ENCODE measurements at regions not wholly inside any gene's neighbourhood (a gene's known extent, or its start where the extent isn't known, plus 50 kb on each side); places are given as distances from the start of the nearest gene placed in this dataset.

DNA sequence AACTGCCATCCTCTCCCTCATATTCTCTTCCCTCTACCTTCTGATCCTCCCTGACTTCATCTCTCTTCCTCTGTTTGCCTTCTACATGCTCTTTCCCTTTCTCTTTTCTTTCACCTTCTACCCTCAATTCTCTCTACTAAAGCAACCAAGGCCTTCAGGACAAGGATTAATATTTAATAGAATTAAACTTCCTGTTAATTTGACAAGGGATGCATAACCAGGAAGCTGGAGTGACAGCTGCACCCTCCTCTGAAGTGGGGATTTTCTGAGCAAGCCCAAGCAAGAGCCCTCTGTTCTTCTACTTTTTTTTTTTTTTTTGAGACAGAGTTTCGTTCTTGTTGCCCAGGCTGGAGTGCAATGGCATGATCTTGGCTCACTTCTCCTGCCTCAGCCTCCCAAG, 63.4 kb upstream of the MED4 start:
- H3K9ac ChIP-seq (ENCODE audit: insufficient read length, low read depth) = no peak overlapping the region
- peaks cover 2% of the 10 kb centered on the region for H3K4me1 ChIP-seq (ENCODE audit: insufficient read depth, insufficient read length)
- H3K36me3 ChIP-seq (ENCODE audit: insufficient read depth, insufficient read length, low read length) = no peaks in the 10 kb centered on the region
- TF ChIP-seq ZNF274 (IDR thresholded peaks at IDR 0.05; ENCODE audit: low read depth, low read length) (no peak), SUZ12 (IDR thresholded peaks at IDR 0.05; ENCODE audit: extremely low read depth, insufficient read depth, insufficient read length) (no peak), YY1 (IDR thresholded peaks at IDR 0.05; ENCODE audit: insufficient read depth, insufficient read length) (no peak)
- no peaks in the 10 kb centered on the region for H3K27me3 ChIP-seq (ENCODE audit: insufficient read depth, insufficient read length)
- H3K9me3 ChIP-seq (ENCODE audit: insufficient read depth, low read length) = no peaks in the 10 kb centered on the region
- no peak for DNase-seq (ENCODE audit: low read depth, low spot score)
- H3K4me3 ChIP-seq (ENCODE audit: insufficient read length, low read depth) = no peak overlapping the region

DNA sequence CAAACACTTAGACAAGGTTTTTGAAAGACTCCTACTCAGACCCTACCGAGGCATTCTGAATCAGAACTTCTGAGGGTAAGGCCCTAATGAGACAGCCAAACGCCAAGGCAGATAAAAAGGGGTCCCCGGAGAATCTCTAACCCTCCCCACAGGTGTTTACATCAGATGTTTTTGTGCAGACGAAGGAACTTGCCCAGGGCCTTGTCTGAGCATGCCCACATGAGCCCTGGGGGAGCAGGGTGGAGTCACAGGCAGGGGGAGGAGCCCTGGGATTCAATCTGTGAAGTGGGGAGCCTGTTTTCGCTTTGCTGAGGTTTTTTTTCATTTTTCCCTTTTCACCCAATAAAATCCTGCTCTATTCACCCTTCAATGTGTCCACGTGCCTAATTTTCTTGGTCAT, 61.6 kb upstream of the MED4 start:
- H3K9me3 ChIP-seq (ENCODE audit: insufficient read depth, low read length) = no peaks in the 10 kb centered on the region
- peaks cover 2% of the 10 kb centered on the region for H3K4me1 ChIP-seq (ENCODE audit: insufficient read depth, insufficient read length)
- no peaks in the 10 kb centered on the region for H3K27me3 ChIP-seq (ENCODE audit: insufficient read depth, insufficient read length)
- H3K4me3 ChIP-seq (ENCODE audit: insufficient read length, low read depth) = no peak overlapping the region
- H3K9ac ChIP-seq (ENCODE audit: insufficient read length, low read depth) = no peak overlapping the region
- TF ChIP-seq ZNF274 (IDR thresholded peaks at IDR 0.05; ENCODE audit: low read depth, low read length) = no peak
- no peak for TF ChIP-seq SUZ12 (IDR thresholded peaks at IDR 0.05; ENCODE audit: extremely low read depth, insufficient read depth, insufficient read length)
- TF ChIP-seq YY1 (IDR thresholded peaks at IDR 0.05; ENCODE audit: insufficient read depth, insufficient read length) = no peak
- H3K36me3 ChIP-seq (ENCODE audit: insufficient read depth, insufficient read length, low read length) = no peaks in the 10 kb centered on the region
- no peak for DNase-seq (ENCODE audit: low read depth, low spot score)

DNA sequence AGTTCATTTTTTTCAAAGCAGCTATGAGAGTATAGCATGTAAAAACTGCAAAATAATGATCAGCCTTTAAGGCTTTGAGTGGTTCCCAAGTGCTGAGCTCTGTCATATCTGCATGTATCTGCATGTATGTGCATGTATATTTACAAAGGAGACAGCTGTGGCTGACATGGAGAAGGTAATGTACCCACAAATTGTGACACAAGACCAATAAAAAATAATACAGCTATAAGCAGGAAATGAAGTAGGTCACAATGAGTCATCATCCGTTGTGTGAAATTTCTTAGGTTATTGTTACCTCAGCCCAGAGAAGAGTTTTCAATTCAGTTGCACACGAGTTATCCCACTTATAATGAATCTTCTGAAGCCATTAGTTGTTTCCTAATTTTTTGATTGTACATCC, 60.9 kb upstream of the MED4 start:
- no peak overlapping the region for H3K9ac ChIP-seq (ENCODE audit: insufficient read length, low read depth)
- H3K4me3 ChIP-seq (ENCODE audit: insufficient read length, low read depth) = no peak overlapping the region
- no peaks in the 10 kb centered on the region for H3K27me3 ChIP-seq (ENCODE audit: insufficient read depth, insufficient read length)
- H3K36me3 ChIP-seq (ENCODE audit: insufficient read depth, insufficient read length, low read length) = no peaks in the 10 kb centered on the region
- H3K9me3 ChIP-seq (ENCODE audit: insufficient read depth, low read length) = no peaks in the 10 kb centered on the region
- TF ChIP-seq SUZ12 (IDR thresholded peaks at IDR 0.05; ENCODE audit: extremely low read depth, insufficient read depth, insufficient read length) = no peak
- peaks cover 2% of the 10 kb centered on the region for H3K4me1 ChIP-seq (ENCODE audit: insufficient read depth, insufficient read length)
- DNase-seq (ENCODE audit: low read depth, low spot score) = no peak

DNA sequence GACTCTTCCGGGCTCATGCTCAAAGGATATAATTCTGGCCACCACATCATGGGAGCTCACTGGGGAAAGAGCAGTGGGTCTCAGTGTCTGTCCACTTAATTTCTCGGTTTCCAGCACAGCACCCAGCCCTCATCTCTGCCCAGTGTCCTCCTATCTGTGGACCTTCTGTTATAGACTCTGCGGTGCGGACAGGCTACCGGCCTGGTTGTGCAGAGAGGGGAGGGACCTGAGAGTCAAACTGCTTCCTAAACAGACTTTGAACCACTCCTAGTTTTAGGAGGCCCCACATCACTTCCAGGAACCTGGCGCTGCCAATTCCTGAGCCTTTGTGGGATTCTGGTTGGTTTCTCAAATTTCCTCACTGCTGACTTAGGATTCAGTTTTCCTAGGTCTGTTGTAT, 59.8 kb upstream of the MED4 start:
- Histone ChIP-seq H3K4me1 (ENCODE audit: insufficient read depth, insufficient read length) (peaks cover 2% of the 10 kb centered on the region), H3K27me3 (ENCODE audit: insufficient read depth, insufficient read length) (no peaks in the 10 kb centered on the region)

DNA sequence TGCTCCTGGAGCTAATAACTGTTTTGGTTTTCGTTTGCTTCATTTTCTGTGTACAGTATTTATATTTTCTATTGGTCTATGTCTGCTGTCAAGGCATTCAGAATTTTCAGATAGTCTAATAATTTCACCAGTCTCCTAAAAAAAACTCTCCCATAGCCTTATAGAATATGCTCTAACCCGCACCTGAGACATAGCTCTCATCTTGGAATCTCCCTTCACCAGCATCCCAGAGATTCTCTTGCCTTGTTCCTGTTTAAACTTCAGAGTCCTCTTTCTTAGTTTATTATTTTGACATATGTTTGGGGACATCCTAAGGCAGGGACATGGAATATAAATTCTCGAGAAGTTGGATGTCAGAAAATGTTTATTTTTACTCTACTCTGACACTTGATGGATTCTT, 58.3 kb upstream of the MED4 start:
- Histone ChIP-seq H3K36me3 (ENCODE audit: insufficient read depth, insufficient read length, low read length) (no peaks in the 10 kb centered on the region), H3K9me3 (ENCODE audit: insufficient read depth, low read length) (no peaks in the 10 kb centered on the region), H3K9ac (ENCODE audit: insufficient read length, low read depth) (no peak overlapping the region), H3K4me3 (ENCODE audit: insufficient read length, low read depth) (no peak overlapping the region), H3K27me3 (ENCODE audit: insufficient read depth, insufficient read length) (no peaks in the 10 kb centered on the region), H3K4me1 (ENCODE audit: insufficient read depth, insufficient read length) (peaks cover 2% of the 10 kb centered on the region)
- no peak for TF ChIP-seq YY1 (IDR thresholded peaks at IDR 0.05; ENCODE audit: insufficient read depth, insufficient read length)
- no peak for DNase-seq (ENCODE audit: low read depth, low spot score)

More for the DNA sequence above, 59.8 kb upstream of the MED4 start:
- no peaks in the 10 kb centered on the region for H3K9me3 ChIP-seq (ENCODE audit: insufficient read depth, low read length)
- H3K36me3 ChIP-seq (ENCODE audit: insufficient read depth, insufficient read length, low read length) = no peaks in the 10 kb centered on the region
- no peak for TF ChIP-seq SUZ12 (IDR thresholded peaks at IDR 0.05; ENCODE audit: extremely low read depth, insufficient read depth, insufficient read length)
- no peak for TF ChIP-seq ZNF274 (IDR thresholded peaks at IDR 0.05; ENCODE audit: low read depth, low read length)
- no peak for TF ChIP-seq YY1 (IDR thresholded peaks at IDR 0.05; ENCODE audit: insufficient read depth, insufficient read length)
- H3K4me3 ChIP-seq (ENCODE audit: insufficient read length, low read depth) = no peak overlapping the region
- DNase-seq (ENCODE audit: low read depth, low spot score) = no peak
- H3K9ac ChIP-seq (ENCODE audit: insufficient read length, low read depth) = no peak overlapping the region

DNA sequence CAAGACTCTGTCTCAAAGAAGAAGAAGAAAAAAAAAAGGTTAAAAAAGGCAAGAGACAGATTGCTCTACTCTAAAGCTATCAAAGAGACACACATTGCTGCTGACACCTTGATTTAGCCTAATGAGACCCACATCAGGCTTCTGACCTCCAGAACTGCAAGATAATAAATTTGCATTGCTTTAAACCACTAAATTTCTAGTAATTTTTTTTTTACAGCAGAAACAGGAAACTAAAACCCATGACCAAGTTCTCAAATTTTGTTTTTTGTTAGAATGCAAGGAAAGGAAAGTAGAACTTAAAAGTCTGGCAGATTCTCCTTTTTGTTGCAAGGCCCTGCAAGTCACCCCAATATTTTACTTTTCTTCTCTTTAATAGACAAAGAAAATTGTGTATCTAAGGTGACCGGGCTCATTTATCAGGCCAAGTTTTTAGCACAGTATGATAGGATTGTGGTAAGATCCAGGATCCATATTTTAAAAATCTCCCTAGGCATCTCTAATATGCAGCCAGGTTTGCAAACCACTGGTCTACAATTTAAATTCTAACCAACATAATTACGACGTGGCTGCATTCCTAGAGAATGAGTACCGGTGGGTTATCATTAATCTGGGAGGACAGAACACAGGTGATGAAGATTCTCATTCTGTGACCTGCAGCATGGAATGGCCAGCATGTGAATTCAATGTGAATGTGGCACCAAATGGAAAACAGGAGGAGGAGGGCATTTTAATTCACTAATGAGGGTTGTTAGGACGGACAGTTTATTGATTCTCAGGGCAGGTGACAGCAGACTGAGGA, 56.7 kb upstream of the MED4 start:
- no peak for TF ChIP-seq YY1 (IDR thresholded peaks at IDR 0.05; ENCODE audit: insufficient read depth, insufficient read length)
- no peak for TF ChIP-seq ZNF274 (IDR thresholded peaks at IDR 0.05; ENCODE audit: low read depth, low read length)
- no peak for TF ChIP-seq SUZ12 (IDR thresholded peaks at IDR 0.05; ENCODE audit: extremely low read depth, insufficient read depth, insufficient read length)
- no peak for DNase-seq (ENCODE audit: low read depth, low spot score)

DNA sequence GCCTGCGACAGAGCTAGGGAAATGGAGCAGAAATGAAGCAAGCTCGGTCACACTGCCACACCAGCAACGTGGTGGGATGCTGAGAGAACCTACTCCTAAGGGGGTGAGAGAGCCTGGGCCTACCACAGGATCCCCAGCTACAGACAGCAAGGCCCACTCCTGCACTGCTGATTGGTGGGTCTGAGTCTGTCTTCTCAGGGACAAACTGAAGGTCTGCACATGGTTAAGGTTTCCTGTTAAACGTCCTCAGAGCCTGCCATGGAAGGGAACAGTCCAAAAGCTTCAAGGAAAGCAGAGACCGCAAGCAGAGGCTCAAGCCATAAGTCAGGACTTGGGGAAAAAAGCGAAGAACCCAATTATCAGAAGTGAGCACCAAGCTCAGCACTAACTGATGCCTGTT, 53.5 kb upstream of the MED4 start:
- no peaks in the 10 kb centered on the region for H3K9me3 ChIP-seq (ENCODE audit: insufficient read depth, low read length)
- no peak overlapping the region for H3K4me3 ChIP-seq (ENCODE audit: insufficient read length, low read depth)
- DNase-seq (ENCODE audit: low read depth, low spot score) = no peak
- TF ChIP-seq YY1 (IDR thresholded peaks at IDR 0.05; ENCODE audit: insufficient read depth, insufficient read length) (no peak), ZNF274 (IDR thresholded peaks at IDR 0.05; ENCODE audit: low read depth, low read length) (no peak), SUZ12 (IDR thresholded peaks at IDR 0.05; ENCODE audit: extremely low read depth, insufficient read depth, insufficient read length) (no peak)
- H3K9ac ChIP-seq (ENCODE audit: insufficient read length, low read depth) = no peak overlapping the region
- no peaks in the 10 kb centered on the region for H3K4me1 ChIP-seq (ENCODE audit: insufficient read depth, insufficient read length)
- no peaks in the 10 kb centered on the region for H3K27me3 ChIP-seq (ENCODE audit: insufficient read depth, insufficient read length)
- no peaks in the 10 kb centered on the region for H3K36me3 ChIP-seq (ENCODE audit: insufficient read depth, insufficient read length, low read length)

More for the DNA sequence above, 56.7 kb upstream of the MED4 start:
- peaks cover 2% of the 10 kb centered on the region for H3K4me1 ChIP-seq (ENCODE audit: insufficient read depth, insufficient read length)
- no peak overlapping the region for H3K9ac ChIP-seq (ENCODE audit: insufficient read length, low read depth)
- no peak overlapping the region for H3K4me3 ChIP-seq (ENCODE audit: insufficient read length, low read depth)
- H3K27me3 ChIP-seq (ENCODE audit: insufficient read depth, insufficient read length) = no peaks in the 10 kb centered on the region
- H3K36me3 ChIP-seq (ENCODE audit: insufficient read depth, insufficient read length, low read length) = no peaks in the 10 kb centered on the region
- H3K9me3 ChIP-seq (ENCODE audit: insufficient read depth, low read length) = no peaks in the 10 kb centered on the region
